HFFc6 (cell line): ENCODE measurements at regions not wholly inside any gene's neighbourhood (a gene's known extent, or its start where the extent isn't known, plus 50 kb on each side); places are given as distances from the start of the nearest gene placed in this dataset.
A peak's percentile ranks its signal among the peaks of the same experiment; 100 is the strongest.

Experiments
- DNase-seq: peaks from one replicate; pipeline ENCODE4 v3.0.0-alpha.2; 2018
- H3K27ac Mint-ChIP-seq: 2 replicates; pipeline ENCODE4 v1.8.0; 2020; ENCODE audit warnings: mild to moderate bottlenecking, mixed read lengths
- H3K27me3 Mint-ChIP-seq: 2 replicates; pipeline ENCODE4 v1.8.0; 2021; ENCODE audit warnings: mild to moderate bottlenecking, moderate library complexity, mixed read lengths; ENCODE audit not compliant: insufficient read depth
- H3K36me3 Mint-ChIP-seq: 2 replicates; pipeline ENCODE4 v1.8.0; 2021; ENCODE audit warnings: low read depth, mixed read lengths
- H3K4me1 Mint-ChIP-seq: 2 replicates; pipeline ENCODE4 v1.8.0; 2020; ENCODE audit warnings: low read depth, mixed read lengths
- H3K4me3 Mint-ChIP-seq: 2 replicates; pipeline ENCODE4 v1.8.0; 2020; ENCODE audit warnings: mild to moderate bottlenecking, moderate library complexity, mixed read lengths
- H3K9me3 Mint-ChIP-seq: 2 replicates; pipeline ENCODE4 v1.8.0; 2020; ENCODE audit warnings: mild to moderate bottlenecking, mixed read lengths
- TF ChIP-seq, protein P1 (sequence below): fragments of 200-600 bp; sonication (generic); IDR thresholded peaks from 2 replicates; pipeline ENCODE4 v1.5.0; 2021; ENCODE audit warnings: antibody characterized with exemption, mild to moderate bottlenecking

DNA sequence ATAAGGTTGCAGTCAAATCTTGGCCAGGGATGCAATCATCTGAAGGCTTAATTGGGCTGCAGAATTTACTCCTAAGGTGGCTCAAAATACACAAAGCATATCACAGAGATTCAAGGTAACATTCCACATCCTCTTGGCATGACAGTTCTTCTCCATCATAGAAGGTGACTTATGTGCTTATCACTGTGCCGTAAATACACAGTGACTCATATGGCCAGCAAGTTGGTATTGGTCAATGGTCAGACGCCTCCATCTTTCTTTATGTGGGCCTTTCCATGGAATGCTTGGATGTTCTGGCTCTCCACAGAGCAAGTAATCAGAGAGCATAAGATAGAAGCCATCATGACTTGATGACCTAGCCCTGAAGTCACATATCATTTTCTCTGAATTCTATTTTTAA is 168.8 kb upstream of the ST8SIA2 start:
- DNase-seq = no peak
- peaks cover 49% of the 10 kb centered on the region for H3K9me3 Mint-ChIP-seq
- H3K4me1 Mint-ChIP-seq = no peaks in the 10 kb centered on the region
- 0 out of 2 replicates have a peak, but pooled peaks cover 5% of the 10 kb centered on the region for H3K36me3 Mint-ChIP-seq
- TF ChIP-seq, protein P1, sequence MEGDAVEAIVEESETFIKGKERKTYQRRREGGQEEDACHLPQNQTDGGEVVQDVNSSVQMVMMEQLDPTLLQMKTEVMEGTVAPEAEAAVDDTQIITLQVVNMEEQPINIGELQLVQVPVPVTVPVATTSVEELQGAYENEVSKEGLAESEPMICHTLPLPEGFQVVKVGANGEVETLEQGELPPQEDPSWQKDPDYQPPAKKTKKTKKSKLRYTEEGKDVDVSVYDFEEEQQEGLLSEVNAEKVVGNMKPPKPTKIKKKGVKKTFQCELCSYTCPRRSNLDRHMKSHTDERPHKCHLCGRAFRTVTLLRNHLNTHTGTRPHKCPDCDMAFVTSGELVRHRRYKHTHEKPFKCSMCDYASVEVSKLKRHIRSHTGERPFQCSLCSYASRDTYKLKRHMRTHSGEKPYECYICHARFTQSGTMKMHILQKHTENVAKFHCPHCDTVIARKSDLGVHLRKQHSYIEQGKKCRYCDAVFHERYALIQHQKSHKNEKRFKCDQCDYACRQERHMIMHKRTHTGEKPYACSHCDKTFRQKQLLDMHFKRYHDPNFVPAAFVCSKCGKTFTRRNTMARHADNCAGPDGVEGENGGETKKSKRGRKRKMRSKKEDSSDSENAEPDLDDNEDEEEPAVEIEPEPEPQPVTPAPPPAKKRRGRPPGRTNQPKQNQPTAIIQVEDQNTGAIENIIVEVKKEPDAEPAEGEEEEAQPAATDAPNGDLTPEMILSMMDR = no peak
- peaks cover 4% of the 10 kb centered on the region for H3K27me3 Mint-ChIP-seq
- H3K4me3 Mint-ChIP-seq = no peak overlapping the region
- no peak overlapping the region for H3K27ac Mint-ChIP-seq

DNA sequence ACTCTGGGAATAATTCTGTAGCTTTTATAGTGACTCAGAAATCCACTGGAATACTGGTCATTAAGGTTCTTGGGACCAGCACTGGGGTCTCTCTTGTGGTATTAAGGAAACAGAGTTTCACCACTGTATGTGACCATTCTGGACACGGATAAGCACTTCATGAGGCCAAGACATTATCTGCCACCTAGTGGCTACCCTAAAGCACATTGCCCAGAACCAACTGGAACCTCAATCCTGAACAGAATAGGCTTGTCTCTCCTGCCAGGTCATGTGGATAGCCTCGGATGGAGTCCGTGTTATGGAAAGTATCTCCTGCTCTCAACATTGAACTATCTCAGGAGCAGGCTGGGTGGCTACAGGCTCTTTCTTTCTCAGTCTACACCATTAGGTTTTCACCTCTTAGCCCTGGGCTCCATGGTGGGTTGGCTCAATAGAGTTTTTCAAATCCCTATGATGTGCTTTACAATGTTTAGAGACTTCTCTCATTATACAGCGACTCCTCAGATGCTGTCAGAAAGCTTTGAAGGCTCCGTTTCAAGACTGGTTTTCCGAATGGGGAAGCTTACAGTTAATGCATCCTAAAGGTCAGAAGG is 167.6 kb upstream of the ST8SIA2 start:
- Mint-ChIP-seq H3K36me3 (0 out of 2 replicates have a peak, but pooled peaks cover 5% of the 10 kb centered on the region), H3K27me3 (peaks cover 4% of the 10 kb centered on the region; the same call in 1 of the 2 replicates), H3K4me3 (no peak overlapping the region), H3K9me3 (peaks cover 52% of the 10 kb centered on the region), H3K4me1 (no peaks in the 10 kb centered on the region), H3K27ac (no peak overlapping the region)
- DNase-seq = no peak
- TF ChIP-seq, protein P1 = peak; percentile 55

DNA sequence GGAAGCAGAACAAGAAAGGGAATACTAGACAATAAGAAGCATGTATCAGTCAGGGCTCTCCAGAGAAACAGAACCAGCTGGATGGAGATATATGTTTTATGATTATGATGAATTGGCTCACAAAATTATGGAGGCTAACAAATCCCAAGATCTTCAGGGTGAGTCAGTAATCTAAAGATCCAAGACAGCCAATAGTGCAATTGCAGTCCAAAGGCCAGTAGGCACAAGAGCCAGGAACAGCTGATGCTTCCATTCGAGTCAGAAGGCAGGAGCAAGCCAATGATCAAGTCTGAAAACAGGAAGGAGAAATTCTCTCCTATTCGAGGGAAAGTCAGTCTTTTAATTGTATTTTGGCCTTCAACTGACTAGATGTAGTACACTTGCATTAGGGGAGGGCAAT is 164.9 kb upstream of the ST8SIA2 start:
- Mint-ChIP-seq H3K4me3 (no peak overlapping the region), H3K27me3 (peaks cover 4% of the 10 kb centered on the region), H3K36me3 (0 out of 2 replicates have a peak, but pooled peaks cover 5% of the 10 kb centered on the region), H3K4me1 (no peaks in the 10 kb centered on the region), H3K27ac (no peak overlapping the region), H3K9me3 (peaks cover 66% of the 10 kb centered on the region)
- no peak for DNase-seq
- TF ChIP-seq, protein P1 = no peak

DNA sequence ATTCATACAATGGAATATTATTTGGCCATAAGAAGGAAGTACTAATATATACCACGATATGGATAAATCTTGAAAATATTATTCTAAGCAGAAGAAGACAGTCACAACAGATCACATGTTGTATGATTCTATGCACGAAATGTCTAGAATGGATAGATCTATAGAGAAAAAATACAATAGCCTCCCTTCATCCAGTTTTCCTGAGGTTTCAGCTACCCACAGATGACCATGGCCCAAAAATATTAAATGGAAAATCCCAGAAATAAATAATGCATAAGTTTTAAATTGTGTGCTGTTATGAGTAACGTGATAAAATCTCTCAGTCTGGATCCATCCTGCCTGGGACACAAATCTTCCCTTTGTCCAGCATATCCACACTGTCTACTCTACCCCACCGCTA is 162.2 kb upstream of the ST8SIA2 start:
- no peak overlapping the region for H3K4me3 Mint-ChIP-seq
- 0 out of 2 replicates have a peak, but pooled peaks cover 5% of the 10 kb centered on the region for H3K36me3 Mint-ChIP-seq
- no peaks in the 10 kb centered on the region for H3K4me1 Mint-ChIP-seq
- no peaks in the 10 kb centered on the region; the same call in none of the 2 replicates for H3K27me3 Mint-ChIP-seq
- TF ChIP-seq, protein P1 = no peak
- H3K27ac Mint-ChIP-seq = no peak overlapping the region
- DNase-seq = no peak
- H3K9me3 Mint-ChIP-seq = peaks cover 53% of the 10 kb centered on the region

DNA sequence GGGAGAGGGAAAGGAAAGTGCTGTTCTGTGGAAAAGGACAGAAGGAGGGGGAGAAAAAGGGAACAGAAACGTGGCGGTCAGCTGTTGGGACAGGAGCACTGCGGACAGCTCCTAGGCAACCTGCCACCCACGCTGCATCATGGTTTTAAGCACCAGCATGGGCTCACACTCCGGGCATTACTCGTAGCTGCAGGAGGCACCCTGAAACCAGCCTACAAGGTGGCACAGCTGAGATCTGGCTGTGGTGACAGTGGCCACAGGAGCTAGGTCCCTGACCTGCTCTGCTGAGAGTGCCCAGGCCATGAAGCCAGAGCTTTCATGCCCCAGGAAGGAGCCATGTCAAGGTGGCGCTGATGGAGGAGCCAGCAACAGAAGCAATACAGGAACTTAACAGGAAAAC is 161.4 kb upstream of the ST8SIA2 start:
- 0 out of 2 replicates have a peak, but pooled peaks cover 5% of the 10 kb centered on the region for H3K36me3 Mint-ChIP-seq
- H3K9me3 Mint-ChIP-seq = peaks cover 57% of the 10 kb centered on the region
- no peaks in the 10 kb centered on the region; the same call in 1 of the 2 replicates for H3K27me3 Mint-ChIP-seq
- H3K4me1 Mint-ChIP-seq = no peaks in the 10 kb centered on the region
- TF ChIP-seq, protein P1 = no peak
- H3K27ac Mint-ChIP-seq = no peak overlapping the region
- DNase-seq = no peak
- no peak overlapping the region for H3K4me3 Mint-ChIP-seq
